Vagina (tissue), 2 donors: ENCODE measurements at regions not wholly inside any gene's neighbourhood (a gene's known extent, or its start where the extent isn't known, plus 50 kb on each side); places are given as distances from the start of the nearest gene placed in this dataset.
"Not testable (repeated sequence)": the region's sequence is repeated elsewhere in the genome, so short reads cannot be mapped to it uniquely, and the experiment has no call there.

ENCODE experiments used
- DNase-seq, 2 donors: peaks; one replicate each; pipeline ENCODE4 v3.0.0-alpha.2; 2017; ENCODE audit errors: extremely low spot score in 2 of 2
- H3K27ac ChIP-seq: fragments of 200-600 bp; sonication (generic); one replicate; pipeline ENCODE4 v1.5.1; 2019
- H3K27me3 ChIP-seq: fragments of 200-600 bp; sonication (generic); one replicate; pipeline ENCODE4 v1.5.1; 2019
- H3K36me3 ChIP-seq, 2 donors: fragments of 200-600 bp; sonication (generic); one replicate each; pipeline ENCODE4 v1.5.1; 2017 to 2019
- H3K4me1 ChIP-seq: fragments of 200-600 bp; sonication (generic); one replicate; pipeline ENCODE4 v1.5.1; 2019
- H3K4me3 ChIP-seq, 2 donors: fragments of 200-600 bp; sonication (generic); 1 replicate in 1 of 2; 2 replicates in 1 of 2; pipeline ENCODE4 v1.5.1; 2016 to 2019
- H3K9me3 ChIP-seq: fragments of 200-600 bp; sonication (generic); one replicate; pipeline ENCODE4 v1.5.1; 2019
- POLR2A ChIP-seq, 2 donors: fragments of 450-650 bp; IDR thresholded peaks; one replicate each; pipeline ENCODE4 v1.6.1; 2017; ENCODE audit warnings: antibody characterized with exemption in 2 of 2, mild to moderate bottlenecking in 2 of 2, moderate library complexity in 2 of 2
- POLR2AphosphoS5 ChIP-seq, 2 donors: sonication (generic); formaldehyde crosslinking; IDR thresholded peaks; one replicate each; pipeline ENCODE4 v1.9.0; 2017; ENCODE audit warnings: antibody characterized with exemption in 2 of 2, mild to moderate bottlenecking in 2 of 2, low read depth in 1 of 2; ENCODE audit not compliant: insufficient read depth in 1 of 2
- intact Hi-C: fragments of 100-400 bp; cut with DNase I; formaldehyde crosslinking; loops from one replicate; pipeline ENCODE4 v1.15.1; 2023
- TF ChIP-seq, protein P1 (sequence below), 3 experiments: fragments of 450-650 bp in 2 of 3; fragments of 200-600 bp in 1 of 3; sonication (generic) in 1 of 3; IDR thresholded peaks; one replicate each; pipeline ENCODE4 v1.5.1; 2017 to 2019; ENCODE audit warnings: antibody characterized with exemption in 3 of 3, mild to moderate bottlenecking in 2 of 3, moderate library complexity in 2 of 3

DNA sequence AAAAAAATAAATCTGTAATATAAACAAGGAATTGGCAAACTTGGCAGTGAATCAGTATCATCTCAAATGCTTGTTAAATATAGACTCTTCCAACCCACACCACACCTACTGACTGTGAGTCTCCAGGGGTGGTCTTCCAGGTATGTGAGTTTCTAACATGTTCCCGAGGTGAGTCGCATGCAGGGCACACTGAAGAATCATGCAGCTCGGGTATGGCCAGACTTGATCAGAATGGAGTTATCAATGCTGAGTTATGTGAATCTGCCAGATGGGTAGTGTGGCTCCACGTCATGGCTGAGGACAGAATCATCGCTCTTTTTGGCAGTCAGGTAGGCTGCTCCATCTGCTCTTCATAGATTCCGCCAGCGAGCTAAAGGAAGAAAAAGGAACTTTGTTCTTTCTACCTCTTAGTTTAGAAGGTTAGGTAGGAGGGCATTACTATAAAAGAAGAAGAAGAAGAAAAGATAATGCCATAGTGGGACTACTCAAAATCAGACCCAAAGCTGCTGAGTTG is 1279.7 kb upstream of the ZEB2 start:
- no peaks in the 10 kb centered on the region for H3K27me3 ChIP-seq
- DNase-seq = no peak
- TF ChIP-seq POLR2AphosphoS5 (IDR thresholded peaks at IDR 0.05; ENCODE audit: insufficient read depth in 1 of 2, low read depth in 1 of 2) = no peak
- TF ChIP-seq POLR2A (IDR thresholded peaks at IDR 0.05) = no peak
- TF ChIP-seq, protein P1, sequence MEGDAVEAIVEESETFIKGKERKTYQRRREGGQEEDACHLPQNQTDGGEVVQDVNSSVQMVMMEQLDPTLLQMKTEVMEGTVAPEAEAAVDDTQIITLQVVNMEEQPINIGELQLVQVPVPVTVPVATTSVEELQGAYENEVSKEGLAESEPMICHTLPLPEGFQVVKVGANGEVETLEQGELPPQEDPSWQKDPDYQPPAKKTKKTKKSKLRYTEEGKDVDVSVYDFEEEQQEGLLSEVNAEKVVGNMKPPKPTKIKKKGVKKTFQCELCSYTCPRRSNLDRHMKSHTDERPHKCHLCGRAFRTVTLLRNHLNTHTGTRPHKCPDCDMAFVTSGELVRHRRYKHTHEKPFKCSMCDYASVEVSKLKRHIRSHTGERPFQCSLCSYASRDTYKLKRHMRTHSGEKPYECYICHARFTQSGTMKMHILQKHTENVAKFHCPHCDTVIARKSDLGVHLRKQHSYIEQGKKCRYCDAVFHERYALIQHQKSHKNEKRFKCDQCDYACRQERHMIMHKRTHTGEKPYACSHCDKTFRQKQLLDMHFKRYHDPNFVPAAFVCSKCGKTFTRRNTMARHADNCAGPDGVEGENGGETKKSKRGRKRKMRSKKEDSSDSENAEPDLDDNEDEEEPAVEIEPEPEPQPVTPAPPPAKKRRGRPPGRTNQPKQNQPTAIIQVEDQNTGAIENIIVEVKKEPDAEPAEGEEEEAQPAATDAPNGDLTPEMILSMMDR (IDR thresholded peaks at IDR 0.05) = no peak
- no peak overlapping the region for H3K27ac ChIP-seq
- H3K9me3 ChIP-seq = no peaks in the 10 kb centered on the region
- H3K4me1 ChIP-seq = no peaks in the 10 kb centered on the region
- H3K36me3 ChIP-seq = no peaks in the 10 kb centered on the region
- H3K4me3 ChIP-seq = no peak overlapping the region
- intact Hi-C loops = no loop called here

DNA sequence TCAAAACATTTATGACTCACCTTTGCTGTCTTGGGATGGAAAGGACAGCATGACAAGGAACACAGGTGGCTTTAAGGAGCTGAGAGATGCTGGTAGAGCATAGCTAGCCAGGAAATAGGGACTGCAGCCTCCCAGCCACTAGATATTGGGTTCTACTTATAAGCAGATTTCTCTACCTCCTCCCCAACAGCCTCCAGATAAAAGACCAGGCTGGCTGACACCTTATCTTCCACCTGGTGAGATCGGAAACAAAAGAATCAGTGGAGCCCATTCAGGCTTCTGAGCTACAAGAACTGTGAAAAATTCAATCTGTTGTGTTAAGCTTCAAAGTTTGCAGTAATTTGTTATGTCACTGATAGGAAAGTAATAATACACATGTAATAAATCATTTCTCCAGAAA is 1278.5 kb upstream of the ZEB2 start:
- Histone ChIP-seq H3K4me3 (no peak overlapping the region), H3K36me3 (no peaks in the 10 kb centered on the region), H3K27ac (no peak overlapping the region), H3K9me3 (no peaks in the 10 kb centered on the region), H3K27me3 (no peaks in the 10 kb centered on the region), H3K4me1 (no peaks in the 10 kb centered on the region)
- no peak for DNase-seq
- TF ChIP-seq, protein P1 (IDR thresholded peaks at IDR 0.05) = no peak
- no peak for TF ChIP-seq POLR2AphosphoS5 (IDR thresholded peaks at IDR 0.05; ENCODE audit: insufficient read depth in 1 of 2, low read depth in 1 of 2)
- TF ChIP-seq POLR2A (IDR thresholded peaks at IDR 0.05) = no peak
- intact Hi-C loops = no loop called here

DNA sequence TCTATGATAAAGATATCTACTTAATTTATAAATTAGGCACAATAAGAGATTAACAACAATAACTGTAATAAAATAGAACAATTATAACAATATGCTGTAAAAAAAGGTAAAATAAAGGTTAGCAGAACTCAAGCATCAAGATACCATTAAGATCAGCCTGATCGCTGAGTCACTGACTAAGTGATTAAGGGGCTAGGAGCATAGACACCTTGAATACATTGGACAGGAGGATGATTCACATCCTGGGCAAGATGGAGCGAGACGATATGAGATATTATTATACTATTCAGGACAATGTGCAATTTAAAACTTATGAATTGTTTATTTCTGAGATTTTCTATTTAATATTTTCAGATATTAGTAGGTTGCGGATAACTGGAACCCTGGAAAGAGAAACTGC is 1277.8 kb upstream of the ZEB2 start:
- intact Hi-C loops = no loop called here

DNA sequence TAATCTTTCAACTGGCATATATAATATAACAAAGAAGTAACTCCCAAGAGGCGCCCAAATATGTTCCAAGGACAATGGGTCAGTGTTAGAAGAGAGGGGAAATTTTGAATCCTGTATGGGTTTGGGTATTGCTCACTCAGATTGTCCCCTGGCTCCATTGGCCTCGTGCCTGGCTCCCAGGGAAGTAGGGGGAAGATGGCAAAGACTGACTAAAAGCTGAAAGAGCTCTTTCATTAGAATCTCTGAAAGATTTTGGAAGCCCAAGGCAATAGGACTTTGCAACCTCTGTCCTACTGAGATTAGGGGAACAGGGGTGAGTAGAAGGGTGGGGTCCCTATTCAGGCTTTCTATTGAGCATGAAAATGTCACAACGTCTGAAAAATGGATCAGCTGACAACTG is 1272.8 kb upstream of the ZEB2 start:
- Histone ChIP-seq H3K27ac (no peak overlapping the region), H3K9me3 (no peaks in the 10 kb centered on the region), H3K4me1 (no peaks in the 10 kb centered on the region), H3K36me3 (no peaks in the 10 kb centered on the region), H3K4me3 (no peak overlapping the region), H3K27me3 (no peaks in the 10 kb centered on the region)
- intact Hi-C loops = no loop called here
- no peak for TF ChIP-seq POLR2A (IDR thresholded peaks at IDR 0.05)
- TF ChIP-seq POLR2AphosphoS5 (IDR thresholded peaks at IDR 0.05; ENCODE audit: insufficient read depth in 1 of 2, low read depth in 1 of 2) = no peak
- TF ChIP-seq, protein P1 (IDR thresholded peaks at IDR 0.05) = no peak
- DNase-seq = no peak

More for the DNA sequence above, 1277.8 kb upstream of the ZEB2 start:
- Histone ChIP-seq H3K27ac (no peak overlapping the region), H3K27me3 (no peaks in the 10 kb centered on the region), H3K9me3 (no peaks in the 10 kb centered on the region), H3K36me3 (no peaks in the 10 kb centered on the region), H3K4me3 (no peak overlapping the region), H3K4me1 (no peaks in the 10 kb centered on the region)
- DNase-seq = no peak
- TF ChIP-seq, protein P1 (IDR thresholded peaks at IDR 0.05) = no peak
- TF ChIP-seq POLR2AphosphoS5 (IDR thresholded peaks at IDR 0.05; ENCODE audit: insufficient read depth in 1 of 2, low read depth in 1 of 2) (no peak), POLR2A (IDR thresholded peaks at IDR 0.05) (no peak)

DNA sequence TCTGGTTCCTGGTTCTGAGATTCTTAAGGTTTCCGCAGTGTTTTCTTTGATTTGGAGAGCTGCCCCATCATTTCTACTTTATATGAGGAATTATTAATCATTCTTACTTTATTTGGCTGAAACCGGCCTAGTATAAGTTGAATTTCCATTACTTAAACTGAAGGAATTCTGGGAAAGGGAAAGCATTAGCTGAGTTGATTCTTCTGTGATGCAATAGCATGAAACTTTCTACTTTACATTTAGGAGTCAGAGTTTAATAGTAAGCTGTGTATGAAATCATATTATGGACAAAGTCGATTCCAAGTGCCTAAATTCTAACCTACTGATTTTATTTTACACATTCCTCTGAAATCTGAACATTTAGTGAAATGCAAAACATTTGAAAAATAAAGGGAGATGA is 1269.7 kb upstream of the ZEB2 start:
- H3K27ac ChIP-seq = no peak overlapping the region
- no peaks in the 10 kb centered on the region for H3K36me3 ChIP-seq
- intact Hi-C loops = no loop called here
- no peak for DNase-seq
- H3K9me3 ChIP-seq = no peaks in the 10 kb centered on the region
- TF ChIP-seq POLR2AphosphoS5 (IDR thresholded peaks at IDR 0.05; ENCODE audit: insufficient read depth in 1 of 2, low read depth in 1 of 2) = no peak
- no peak for TF ChIP-seq POLR2A (IDR thresholded peaks at IDR 0.05)
- TF ChIP-seq, protein P1 (IDR thresholded peaks at IDR 0.05) = no peak
- H3K27me3 ChIP-seq = no peaks in the 10 kb centered on the region
- H3K4me1 ChIP-seq = no peaks in the 10 kb centered on the region
- H3K4me3 ChIP-seq = no peak overlapping the region

DNA sequence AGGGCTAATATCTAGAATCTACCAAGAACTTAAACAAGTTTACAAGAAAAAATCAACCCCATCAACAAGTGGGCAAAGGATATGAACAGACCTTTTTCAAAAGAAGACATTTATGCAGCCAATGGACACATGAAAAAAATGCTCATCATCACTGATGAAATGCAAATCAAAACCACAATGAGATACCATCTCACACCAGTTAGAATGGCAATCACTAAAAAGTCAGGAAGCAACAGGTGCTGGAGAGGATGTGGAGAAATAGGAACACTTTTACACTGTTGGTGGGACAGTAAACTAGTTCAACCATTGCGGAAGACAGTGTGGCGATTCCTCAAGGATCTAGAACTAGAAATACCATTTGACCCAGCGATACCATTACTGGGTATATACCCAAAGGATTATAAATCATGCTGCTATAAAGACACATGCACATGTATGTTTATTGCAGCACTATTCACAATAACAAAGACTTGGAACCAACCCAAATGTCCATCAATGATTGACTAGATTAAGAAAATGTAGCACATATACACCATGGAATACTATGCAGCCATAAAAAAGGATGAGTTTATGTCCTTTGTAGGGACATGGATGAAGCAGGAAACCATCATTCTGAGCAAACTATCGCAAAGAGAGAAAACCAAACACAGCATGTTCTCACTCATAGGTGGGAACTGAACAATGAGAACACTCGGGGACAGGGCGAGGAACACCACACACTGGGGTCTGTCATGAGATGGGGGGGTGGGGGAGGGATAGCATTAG is 1267.9 kb upstream of the ZEB2 start:
- H3K4me3 ChIP-seq, H3K4me1 ChIP-seq, intact Hi-C loops, DNase-seq, H3K9me3 ChIP-seq, H3K36me3 ChIP-seq, H3K27me3 ChIP-seq, H3K27ac ChIP-seq: not testable (repeated sequence)

DNA sequence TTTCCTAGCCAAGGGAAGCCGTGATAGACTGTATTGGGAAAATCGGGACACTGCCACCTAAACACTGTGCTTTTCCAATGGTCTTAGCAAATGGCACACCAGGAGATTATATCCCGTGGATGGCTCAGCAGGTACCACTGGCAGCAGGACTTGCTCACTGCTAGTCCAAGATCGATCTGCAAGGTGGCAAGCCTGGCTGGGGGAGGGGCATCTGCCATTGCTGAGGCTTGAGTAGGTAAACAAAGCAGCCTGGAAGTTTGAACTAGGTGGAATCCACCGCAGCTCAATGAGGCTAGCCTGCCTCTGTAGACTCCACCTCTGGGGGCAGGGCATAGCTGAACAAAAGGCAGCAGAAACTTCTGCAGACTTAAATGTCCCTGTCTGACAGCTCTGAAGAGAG is 1262.7 kb upstream of the ZEB2 start:
- H3K27me3 ChIP-seq, H3K27ac ChIP-seq, H3K4me1 ChIP-seq, H3K4me3 ChIP-seq, H3K9me3 ChIP-seq, H3K36me3 ChIP-seq, DNase-seq, intact Hi-C loops: not testable (repeated sequence)
